HG02571 (cell line): ENCODE measurements at regions not wholly inside any gene's neighbourhood (a gene's known extent, or its start where the extent isn't known, plus 50 kb on each side); places are given as distances from the start of the nearest gene placed in this dataset.

ENCODE experiments used
- ATAC-seq: cut with Tn5 transposase; IDR thresholded peaks from one replicate; pipeline ENCODE4 v1.9.1; 2021; ENCODE audit warnings: mild to moderate bottlenecking, moderate library complexity; ENCODE audit not compliant: unreplicated experiment

- no peak for ATAC-seq
Measured at GRCh38 chr21:32184065-32184464, 94.8 kb downstream of the MIS18A start.

DNA sequence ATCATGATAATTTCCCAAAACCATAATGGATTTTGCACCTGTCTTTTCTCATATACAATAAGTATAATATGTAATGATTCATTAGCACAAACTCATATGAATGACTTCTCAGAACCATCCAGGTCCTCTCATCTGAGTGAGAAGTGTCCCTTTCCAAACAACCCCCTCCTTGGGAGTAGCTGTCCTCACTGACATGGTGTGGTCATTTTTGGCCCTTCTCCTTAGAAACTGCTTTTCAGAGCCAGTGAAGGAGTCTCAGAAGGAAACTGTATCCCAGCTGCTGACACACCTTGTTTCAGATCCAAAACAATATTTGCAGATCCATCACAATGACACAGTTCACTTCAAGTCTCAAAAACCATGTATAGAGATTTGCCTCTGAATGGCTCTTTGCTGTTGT lies 95.5 kb downstream of the MIS18A start:
- no peak for ATAC-seq

DNA sequence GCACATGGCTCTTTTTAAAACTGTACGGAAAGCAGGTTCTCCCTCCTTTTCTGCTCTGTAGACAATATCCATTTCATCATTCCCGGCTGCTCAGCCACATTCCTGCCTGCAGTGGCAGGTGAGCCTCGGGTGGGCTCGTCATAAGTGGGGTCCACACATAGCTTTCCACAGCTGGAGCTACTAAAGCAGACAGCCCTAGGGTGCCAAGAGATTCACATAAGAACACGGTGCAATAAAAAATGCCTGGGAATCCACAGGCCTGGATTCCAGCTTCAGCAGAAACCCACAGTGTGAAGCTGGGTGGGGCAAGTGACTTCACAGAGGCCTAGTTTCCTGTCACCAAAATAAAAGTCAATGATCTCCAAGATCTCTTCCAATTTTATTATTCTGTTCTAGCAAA lies 96.4 kb downstream of the MIS18A start:
- no peak for ATAC-seq

DNA sequence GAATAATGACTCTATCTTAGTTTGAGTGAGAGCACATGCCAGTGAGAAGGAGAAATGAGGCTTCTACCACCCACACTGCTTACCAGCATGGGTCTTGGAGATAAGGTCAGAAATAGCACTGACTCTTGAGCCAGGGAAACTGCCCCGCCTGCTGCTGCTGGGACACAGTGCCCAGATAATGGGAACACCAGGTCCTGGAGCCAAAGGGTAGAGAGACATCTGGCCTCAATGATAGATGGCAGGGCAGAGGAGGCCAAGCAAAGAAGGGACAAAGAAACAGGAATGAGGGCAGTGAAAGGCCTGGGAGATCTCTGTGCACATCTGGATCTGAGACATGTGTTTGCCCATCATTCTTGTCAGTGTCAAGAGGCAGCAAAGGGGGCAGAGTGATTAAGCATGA lies 97.4 kb downstream of the MIS18A start:
- ATAC-seq: no peak

DNA sequence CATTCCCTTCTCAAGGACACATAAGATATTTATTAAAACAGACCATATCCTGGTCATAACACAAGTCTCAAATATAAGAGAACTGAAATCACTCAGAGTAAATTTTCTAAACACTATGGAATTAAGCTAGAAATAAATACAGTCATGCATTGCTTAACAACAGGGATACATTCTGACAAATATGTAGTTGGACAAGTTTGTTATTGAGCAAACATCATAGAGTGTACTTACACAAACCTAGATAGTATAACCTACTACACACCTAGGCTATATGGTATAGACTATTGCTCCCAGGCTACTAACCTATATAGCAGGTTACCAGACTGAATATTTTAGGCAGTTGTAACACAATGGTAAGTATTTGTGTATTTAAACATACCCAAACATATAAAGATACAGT lies 104.0 kb downstream of the MIS18A start:
- ATAC-seq: no peak

GRCh38 chr21:32173121-32173724 lies 105.6 kb downstream of the MIS18A start:
- no peak for ATAC-seq

- ATAC-seq: no peak
Measured at GRCh38 chr21:32172106-32172505, 106.7 kb downstream of the MIS18A start.

DNA sequence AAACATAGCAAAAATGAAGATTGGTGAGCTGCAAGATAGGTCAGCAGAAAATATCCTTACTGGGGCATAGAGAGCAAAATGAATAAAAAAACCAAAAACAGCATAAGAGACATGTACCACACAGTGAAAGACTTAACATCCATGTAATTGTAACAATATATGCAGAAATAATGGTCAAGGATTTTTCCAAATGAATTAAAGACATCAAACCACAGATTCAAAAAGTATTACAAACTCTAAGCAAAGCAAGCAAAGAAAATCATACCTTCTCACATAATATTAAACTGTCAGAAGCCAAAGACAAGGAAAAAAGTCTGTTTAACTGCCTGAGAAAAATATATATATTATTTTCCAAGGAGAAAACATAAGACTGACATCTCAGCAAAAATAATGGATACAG lies 111.3 kb downstream of the MIS18A start:
- no peak for ATAC-seq

- no peak for ATAC-seq
Measured at GRCh38 chr21:32163386-32163785, 115.5 kb downstream of the MIS18A start.

DNA sequence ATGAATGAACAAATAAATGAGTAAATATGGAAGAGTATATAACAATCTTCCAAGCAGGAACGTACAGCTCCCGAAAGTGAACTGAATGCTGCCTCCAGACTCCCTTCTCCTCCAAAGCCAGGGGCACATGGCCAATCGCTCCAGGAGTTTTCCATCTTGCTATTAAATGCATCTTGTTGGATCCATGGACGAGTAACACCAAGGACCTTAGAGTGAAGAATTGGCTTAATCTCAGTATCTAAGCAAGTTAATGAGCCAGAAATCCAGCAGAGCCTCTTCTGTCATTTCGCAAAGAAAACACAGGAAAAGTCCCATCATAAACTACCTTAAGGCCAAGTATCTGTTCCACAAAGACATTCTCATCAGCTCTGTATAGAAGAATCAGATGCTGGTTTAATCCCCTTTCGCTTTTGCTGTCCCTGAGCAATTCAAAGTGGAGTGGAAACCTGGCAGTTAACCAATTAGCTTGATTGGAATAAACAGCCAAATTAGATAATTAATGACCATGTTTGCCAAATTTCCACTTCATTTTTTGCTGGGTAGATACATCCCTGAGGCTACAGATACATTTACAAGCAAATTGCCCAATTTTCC lies 116.0 kb downstream of the MIS18A start:
- ATAC-seq: no peak

GRCh38 chr21:32155226-32155625 lies 123.6 kb downstream of the MIS18A start:
- no peak for ATAC-seq

DNA sequence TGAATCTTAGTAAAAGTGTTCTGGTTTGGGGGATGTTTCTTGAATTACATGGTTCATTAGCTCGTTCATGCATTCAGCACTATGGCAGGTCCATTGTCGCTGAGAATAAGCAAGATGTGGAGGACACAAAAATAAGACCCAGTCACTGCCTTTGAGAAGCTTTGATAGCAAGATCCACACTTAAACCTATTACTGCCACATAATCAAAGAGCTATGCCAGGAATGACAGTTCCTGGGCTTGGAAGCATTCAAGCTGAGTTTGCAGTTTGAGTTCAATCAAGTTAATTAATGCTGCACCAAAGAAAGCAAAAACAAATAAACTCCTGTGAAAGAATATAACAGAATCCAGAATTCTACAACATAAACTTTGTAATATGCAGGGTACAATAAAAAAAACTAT lies 131.8 kb downstream of the MIS18A start:
- ATAC-seq: no peak

- ATAC-seq: no peak
Measured at GRCh38 chr21:32144851-32145250, 134.0 kb downstream of the MIS18A start.

DNA sequence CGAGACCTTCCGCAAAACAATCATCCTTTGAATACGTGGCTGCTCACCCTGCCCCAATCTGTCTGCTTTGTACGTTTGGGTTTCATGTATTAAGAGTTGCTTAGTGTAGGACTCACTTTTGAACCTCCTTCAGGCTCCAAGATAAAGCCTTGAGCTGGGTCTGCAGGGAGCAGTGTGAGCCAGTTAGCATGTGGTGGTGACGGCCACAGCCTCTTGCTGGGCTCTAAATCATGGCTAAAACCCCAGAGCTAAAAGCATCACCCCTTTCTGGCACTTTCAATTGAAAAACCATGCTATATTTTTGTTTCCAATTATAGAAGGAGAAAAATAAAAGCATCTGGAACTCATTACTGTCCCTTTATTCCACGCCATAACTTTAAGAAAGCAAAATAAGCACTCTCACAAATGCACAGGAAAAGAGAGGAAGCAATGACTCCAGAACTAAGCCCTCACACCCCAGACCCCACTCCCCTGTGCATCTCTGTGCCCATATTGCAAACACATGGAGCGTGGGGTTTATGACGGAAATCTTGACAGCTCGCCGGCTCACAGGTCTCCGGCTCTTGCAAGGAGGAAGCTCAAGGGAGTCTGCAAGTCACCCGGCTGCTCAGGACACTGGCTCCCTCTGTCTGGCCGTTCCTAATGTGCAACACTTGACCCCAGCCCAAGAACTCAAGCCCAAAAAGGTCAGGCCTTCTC lies 135.5 kb downstream of the MIS18A start:
- no peak for ATAC-seq

DNA sequence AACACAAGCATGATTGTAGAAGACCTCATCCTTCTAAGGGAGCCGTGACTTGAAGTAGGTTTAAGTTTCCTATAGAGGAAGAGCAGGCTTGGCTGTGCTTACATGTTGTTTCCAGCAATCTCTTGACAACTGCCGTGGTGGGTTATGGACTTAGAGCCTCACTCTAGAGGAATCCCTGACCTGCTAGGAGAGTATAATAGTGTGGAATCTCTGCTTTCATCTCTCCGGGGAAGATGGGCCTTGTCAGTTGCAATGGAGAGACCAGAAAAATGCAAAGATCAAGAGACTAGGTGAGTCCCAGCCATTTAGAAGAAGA lies 137.6 kb downstream of the MIS18A start:
- ATAC-seq: no peak

GRCh38 chr21:32140604-32141317 lies 138.1 kb downstream of the MIS18A start:
- ATAC-seq: no peak

DNA sequence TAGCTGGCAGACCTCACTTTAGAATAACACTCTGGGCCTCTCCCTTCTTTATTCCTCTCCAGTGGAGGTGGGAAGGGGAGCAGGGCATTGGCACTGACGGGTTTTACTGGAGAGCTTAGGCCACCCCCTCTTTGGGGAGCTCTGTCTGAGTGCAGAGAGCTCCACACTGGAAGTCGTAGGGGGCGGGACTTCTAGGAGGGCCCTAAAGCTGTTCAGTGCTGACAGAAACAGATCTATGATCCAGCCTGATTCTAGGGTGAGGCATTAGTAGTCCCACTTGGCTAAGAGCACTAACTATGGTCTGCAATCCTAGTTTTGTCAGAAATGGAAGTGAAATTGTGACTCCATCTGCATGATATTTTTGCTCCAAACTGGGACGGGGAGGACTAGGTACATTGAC lies 138.7 kb downstream of the MIS18A start:
- no peak for ATAC-seq

DNA sequence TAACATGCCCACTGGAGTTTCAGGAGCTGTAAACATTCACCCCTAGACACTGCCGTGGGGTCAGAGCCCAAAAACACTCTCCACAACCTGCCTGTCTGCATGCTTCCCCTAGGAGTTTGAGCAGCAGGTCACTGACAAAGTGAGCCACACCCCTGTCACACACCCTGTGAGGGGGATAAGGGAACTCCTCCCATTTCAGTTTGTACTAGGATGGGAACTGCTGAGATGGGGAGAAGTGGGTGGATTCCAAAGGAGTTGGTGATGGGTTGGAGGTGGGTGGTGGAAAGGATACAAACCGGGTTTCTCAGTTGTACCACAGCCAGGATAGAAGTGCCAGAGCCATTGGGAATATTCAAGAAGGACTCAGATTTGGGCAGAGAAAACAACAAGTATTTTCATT lies 140.2 kb downstream of the MIS18A start:
- ATAC-seq: no peak

DNA sequence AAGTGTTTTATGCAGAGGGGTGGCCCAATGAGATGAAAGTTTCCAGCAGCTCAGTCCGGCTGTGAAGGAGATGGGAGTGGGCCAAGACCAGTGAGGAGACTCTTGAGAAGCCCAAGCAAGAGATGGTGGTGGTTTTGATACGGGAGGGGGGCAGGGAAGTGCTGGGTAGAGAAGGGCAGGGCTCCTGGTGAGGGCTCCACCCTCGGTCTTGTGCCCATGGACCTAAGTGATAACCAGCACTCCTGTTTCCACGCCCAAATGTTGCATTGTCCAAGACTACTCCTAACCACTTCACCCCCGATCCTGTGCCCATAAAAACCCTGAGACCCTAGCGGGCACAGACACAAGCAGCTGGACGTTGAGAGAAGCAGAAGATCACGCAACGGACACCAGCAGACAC lies 140.9 kb downstream of the MIS18A start:
- ATAC-seq: no peak

DNA sequence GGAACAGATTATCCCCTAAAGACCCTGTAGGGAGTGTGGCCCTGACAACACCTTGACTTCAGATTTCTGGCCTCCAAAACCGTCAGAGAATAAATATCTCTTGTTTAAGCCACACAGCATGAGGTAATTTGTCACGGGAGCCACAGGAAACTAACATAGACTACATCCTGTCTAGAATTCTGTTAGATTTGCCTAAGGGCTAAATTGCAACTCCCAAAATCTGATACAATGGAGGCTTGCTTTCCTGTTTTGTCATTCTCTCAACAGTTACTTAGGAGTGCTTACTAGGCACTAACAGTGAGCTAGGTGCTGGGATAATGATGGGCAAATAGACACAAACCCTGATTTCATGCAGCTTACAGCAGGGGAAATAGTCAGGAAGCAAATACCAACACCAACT lies 141.6 kb downstream of the MIS18A start:
- ATAC-seq: no peak

DNA sequence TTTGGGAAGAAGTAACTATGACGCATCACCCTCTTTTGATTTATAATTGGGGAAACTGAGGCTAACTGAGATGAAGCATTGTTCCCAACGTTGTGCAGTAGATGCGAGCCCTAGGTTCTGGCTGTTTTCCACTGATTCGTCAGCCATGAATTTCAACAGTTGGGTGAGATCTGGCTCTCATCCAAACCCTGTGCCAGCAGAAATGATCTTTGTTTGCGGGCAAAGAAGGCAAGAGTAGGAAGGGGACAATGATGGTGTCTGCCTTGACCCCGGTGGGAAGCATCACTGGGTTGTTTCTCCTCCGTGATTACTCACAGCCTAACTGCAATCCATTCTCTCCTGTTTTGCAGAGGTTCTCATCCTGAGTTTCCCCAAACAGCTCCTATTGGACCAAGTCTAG lies 142.3 kb downstream of the MIS18A start:
- ATAC-seq: no peak
